Mesenteric fat pad (tissue), 1 donor: ENCODE measurements at regions not wholly inside any gene's neighbourhood (a gene's known extent, or its start where the extent isn't known, plus 50 kb on each side); places are given as distances from the start of the nearest gene placed in this dataset.

Experiments used
- DNase-seq: peaks from one replicate; pipeline ENCODE4 v3.0.0-alpha.2; 2020; ENCODE audit warnings: low spot score
- donor health status: DM: yes; HTN: yes; CAD: no.

GRCh38 chr12:58459191-58459590 lies 461.1 kb downstream of the LRIG3 start:
- DNase-seq, result no peak

GRCh38 chr12:58463051-58463450 lies 457.3 kb downstream of the LRIG3 start:
- DNase-seq, result no peak

- no peak for DNase-seq
Measured at GRCh38 chr12:58465418-58465817, 454.9 kb downstream of the LRIG3 start.

- no peak for DNase-seq
Measured at GRCh38 chr12:58470266-58471010, 449.9 kb downstream of the LRIG3 start.

GRCh38 chr12:58479401-58479800 lies 440.9 kb downstream of the LRIG3 start:
- DNase-seq, result no peak

- no peak for DNase-seq
Measured at GRCh38 chr12:58481811-58482210, 438.5 kb downstream of the LRIG3 start.

GRCh38 chr12:58487255-58487654 lies 433.0 kb downstream of the LRIG3 start:
- no peak for DNase-seq

- no peak for DNase-seq
Measured at GRCh38 chr12:58487678-58488161, 432.6 kb downstream of the LRIG3 start.

GRCh38 chr12:58489394-58489793 lies 430.9 kb downstream of the LRIG3 start:
- no peak for DNase-seq

GRCh38 chr12:58491306-58491705 lies 429.0 kb downstream of the LRIG3 start:
- no peak for DNase-seq

GRCh38 chr12:58496411-58497190 lies 423.7 kb downstream of the LRIG3 start:
- DNase-seq, result no peak

- no peak for DNase-seq
Measured at GRCh38 chr12:58500399-58500798, 419.9 kb downstream of the LRIG3 start.

GRCh38 chr12:58502226-58502625 lies 418.1 kb downstream of the LRIG3 start:
- no peak for DNase-seq

GRCh38 chr12:58502841-58503240 lies 417.5 kb downstream of the LRIG3 start:
- no peak for DNase-seq

- DNase-seq, result no peak
Measured at GRCh38 chr12:58503731-58504130, 416.6 kb downstream of the LRIG3 start.

- no peak for DNase-seq
Measured at GRCh38 chr12:58504143-58504938, 416.0 kb downstream of the LRIG3 start.

GRCh38 chr12:58509116-58509885 lies 411.0 kb downstream of the LRIG3 start:
- no peak for DNase-seq

GRCh38 chr12:58513301-58513834 lies 406.9 kb downstream of the LRIG3 start:
- DNase-seq, result no peak

- DNase-seq, result no peak
Measured at GRCh38 chr12:58513852-58514251, 406.5 kb downstream of the LRIG3 start.

GRCh38 chr12:58519839-58520238 lies 400.5 kb downstream of the LRIG3 start:
- DNase-seq, result no peak

- no peak for DNase-seq
Measured at GRCh38 chr12:58521152-58521551, 399.2 kb downstream of the LRIG3 start.
